ENCODE measurements at regions not wholly inside any gene's neighbourhood (a gene's known extent, or its start where the extent isn't known, plus 50 kb on each side); places are given as distances from the start of the nearest gene placed in this dataset.

GRCh38 chr5:2187687-2188086 lies 305.0 kb upstream of the IRX4 start:
- no peak for TF ChIP-seq CTCF (IDR thresholded peaks at IDR 0.05 in 8 of 11, conservative IDR thresholded peaks at IDR 0.05 in 3 of 11)
- TF ChIP-seq POLR2AphosphoS5 (IDR thresholded peaks at IDR 0.05), result no peak

All from spleen (tissue), 7 donors.